ENCODE measurements at regions not wholly inside any gene's neighbourhood (a gene's known extent, or its start where the extent isn't known, plus 50 kb on each side); places are given as distances from the start of the nearest gene placed in this dataset.

- TF ChIP-seq, protein P1, sequence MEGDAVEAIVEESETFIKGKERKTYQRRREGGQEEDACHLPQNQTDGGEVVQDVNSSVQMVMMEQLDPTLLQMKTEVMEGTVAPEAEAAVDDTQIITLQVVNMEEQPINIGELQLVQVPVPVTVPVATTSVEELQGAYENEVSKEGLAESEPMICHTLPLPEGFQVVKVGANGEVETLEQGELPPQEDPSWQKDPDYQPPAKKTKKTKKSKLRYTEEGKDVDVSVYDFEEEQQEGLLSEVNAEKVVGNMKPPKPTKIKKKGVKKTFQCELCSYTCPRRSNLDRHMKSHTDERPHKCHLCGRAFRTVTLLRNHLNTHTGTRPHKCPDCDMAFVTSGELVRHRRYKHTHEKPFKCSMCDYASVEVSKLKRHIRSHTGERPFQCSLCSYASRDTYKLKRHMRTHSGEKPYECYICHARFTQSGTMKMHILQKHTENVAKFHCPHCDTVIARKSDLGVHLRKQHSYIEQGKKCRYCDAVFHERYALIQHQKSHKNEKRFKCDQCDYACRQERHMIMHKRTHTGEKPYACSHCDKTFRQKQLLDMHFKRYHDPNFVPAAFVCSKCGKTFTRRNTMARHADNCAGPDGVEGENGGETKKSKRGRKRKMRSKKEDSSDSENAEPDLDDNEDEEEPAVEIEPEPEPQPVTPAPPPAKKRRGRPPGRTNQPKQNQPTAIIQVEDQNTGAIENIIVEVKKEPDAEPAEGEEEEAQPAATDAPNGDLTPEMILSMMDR (conservative IDR thresholded peaks at IDR 0.05; ENCODE audit: low read depth, low read length), result peak; percentile 77
- TF ChIP-seq EZH2 (IDR thresholded peaks at IDR 0.05; ENCODE audit: borderline replicate concordance, low read depth, low read length, poor library complexity, severe bottlenecking), result no peak
- no peaks in the 10 kb centered on the region for H3K36me3 ChIP-seq (ENCODE audit: insufficient read depth, low read length, poor library complexity, severe bottlenecking)
- ChIA-PET POLR2A (ENCODE audit: low non-redundant PET) (no interaction called here), CTCF (no interaction called here)
- no peaks in the 10 kb centered on the region for H3K4me1 ChIP-seq (ENCODE audit: insufficient read depth, low read length, poor library complexity, severe bottlenecking)
- no peak overlapping the region for H3K27ac ChIP-seq (ENCODE audit: low read depth, low read length, poor library complexity, severe bottlenecking)
- intact Hi-C loops (cut with micrococcal nuclease; ENCODE audit: unreplicated experiment), result loop anchor here (1.0 kb wide), 1 partner anchor 238 kb away; no protein-coding TSS in a partner anchor
- no TSS peak for BruUV-seq (replicated peaks)
- DNase-seq (ENCODE audit: low spot score), result peak; percentile 56
- no peaks in the 10 kb centered on the region for H3K27me3 ChIP-seq (replicated peaks; ENCODE audit: insufficient read depth, low read depth, low read length, poor library complexity)
- H3K9me3 ChIP-seq (ENCODE audit: low read depth, low read length, poor library complexity, severe bottlenecking), result no peaks in the 10 kb centered on the region
- no peak overlapping the region for H3K4me3 ChIP-seq (ENCODE audit: low read depth, low read length, poor library complexity, severe bottlenecking)
Observed at GRCh38 chr6:53410508-53411258, 61.9 kb upstream of the ELOVL5 start.

DNA sequence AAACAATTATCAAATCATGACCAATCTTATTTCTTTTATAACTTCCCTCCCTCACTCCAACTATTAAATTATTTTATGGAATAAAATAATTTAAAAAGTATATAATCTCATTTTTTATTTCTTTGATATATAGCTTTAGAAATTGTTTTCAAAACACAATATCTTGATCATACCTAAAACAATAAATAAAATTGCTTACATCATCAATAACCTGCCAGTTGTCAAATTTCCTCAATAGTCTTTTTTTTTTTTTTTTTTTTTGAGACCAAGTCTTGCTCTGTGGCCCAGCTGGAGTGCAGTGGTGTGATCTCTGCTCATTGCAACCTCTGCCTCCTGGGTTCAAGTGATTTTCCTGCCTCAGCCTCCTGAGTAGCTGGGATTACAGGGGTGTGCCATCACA, 60.1 kb upstream of the ELOVL5 start:
- CTCF ChIA-PET, result no interaction called here
- TF ChIP-seq EZH2 (IDR thresholded peaks at IDR 0.05; ENCODE audit: borderline replicate concordance, low read depth, low read length, poor library complexity, severe bottlenecking), result no peak
- TF ChIP-seq, protein P1 (conservative IDR thresholded peaks at IDR 0.05; ENCODE audit: low read depth, low read length), result no peak
- Histone ChIP-seq H3K36me3 (ENCODE audit: insufficient read depth, low read length, poor library complexity, severe bottlenecking) (no peaks in the 10 kb centered on the region), H3K27ac (ENCODE audit: low read depth, low read length, poor library complexity, severe bottlenecking) (no peak overlapping the region), H3K4me3 (ENCODE audit: low read depth, low read length, poor library complexity, severe bottlenecking) (no peak overlapping the region), H3K4me1 (ENCODE audit: insufficient read depth, low read length, poor library complexity, severe bottlenecking) (no peaks in the 10 kb centered on the region), H3K27me3 (replicated peaks; ENCODE audit: insufficient read depth, low read depth, low read length, poor library complexity) (no peaks in the 10 kb centered on the region), H3K9me3 (ENCODE audit: low read depth, low read length, poor library complexity, severe bottlenecking) (no peaks in the 10 kb centered on the region)
- POLR2A ChIA-PET (ENCODE audit: low non-redundant PET), result no interaction called here
- BruUV-seq (replicated peaks), result no TSS peak
- intact Hi-C loops (cut with micrococcal nuclease; ENCODE audit: unreplicated experiment), result no loop called here
- no peak for DNase-seq (ENCODE audit: low spot score)

- DNase-seq (ENCODE audit: low spot score), result no peak
- BruUV-seq (replicated peaks), result no TSS peak
- no peaks in the 10 kb centered on the region for H3K36me3 ChIP-seq (ENCODE audit: insufficient read depth, low read length, poor library complexity, severe bottlenecking)
- POLR2A ChIA-PET (ENCODE audit: low non-redundant PET), result no interaction called here
- H3K27me3 ChIP-seq (replicated peaks; ENCODE audit: insufficient read depth, low read depth, low read length, poor library complexity), result no peaks in the 10 kb centered on the region
- CTCF ChIA-PET, result no interaction called here
- no peak overlapping the region for H3K27ac ChIP-seq (ENCODE audit: low read depth, low read length, poor library complexity, severe bottlenecking)
- no peak overlapping the region for H3K4me3 ChIP-seq (ENCODE audit: low read depth, low read length, poor library complexity, severe bottlenecking)
- H3K9me3 ChIP-seq (ENCODE audit: low read depth, low read length, poor library complexity, severe bottlenecking), result no peaks in the 10 kb centered on the region
- intact Hi-C loops (cut with micrococcal nuclease; ENCODE audit: unreplicated experiment), result no loop called here
- no peaks in the 10 kb centered on the region for H3K4me1 ChIP-seq (ENCODE audit: insufficient read depth, low read length, poor library complexity, severe bottlenecking)
- TF ChIP-seq, protein P1 (conservative IDR thresholded peaks at IDR 0.05; ENCODE audit: low read depth, low read length), result no peak
- TF ChIP-seq EZH2 (IDR thresholded peaks at IDR 0.05; ENCODE audit: borderline replicate concordance, low read depth, low read length, poor library complexity, severe bottlenecking), result no peak
Observed at GRCh38 chr6:53399027-53399344, 50.2 kb upstream of the ELOVL5 start.
